Bronchial epithelial cell (primary cell): ENCODE measurements at regions not wholly inside any gene's neighbourhood (a gene's known extent, or its start where the extent isn't known, plus 50 kb on each side); places are given as distances from the start of the nearest gene placed in this dataset.

ENCODE experiments used
- DNase-seq: peaks from one replicate; pipeline ENCODE4 v3.0.0-alpha.2; 2010; ENCODE audit warnings: low read depth
- FAIRE-seq: peaks from 2 replicates; lab custom pipeline; 2011; peaks lifted over from hg19 to GRCh38; lab: Jason Lieb, UNC
- H3K27me3 ChIP-seq: 2 replicates; pipeline ENCODE4 v1.5.1; 2011; ENCODE audit warnings: low read length; ENCODE audit not compliant: control insufficient read depth, insufficient read depth
- H3K36me3 ChIP-seq: 2 replicates; pipeline ENCODE4 v1.5.1; 2011; ENCODE audit warnings: low read length; ENCODE audit not compliant: control insufficient read depth, insufficient read depth
- H3K4me3 ChIP-seq: 2 replicates; pipeline ENCODE4 v1.5.1; 2011; ENCODE audit warnings: mild to moderate bottlenecking, low read depth, low read length, control low read depth
- TF ChIP-seq, protein P1 (sequence below): IDR thresholded peaks from 2 replicates; pipeline ENCODE4 v1.5.1; 2011; ENCODE audit warnings: mild to moderate bottlenecking, moderate library complexity, low read length, control low read depth, inconsistent platforms; ENCODE audit not compliant: insufficient read depth, severe bottlenecking

DNA sequence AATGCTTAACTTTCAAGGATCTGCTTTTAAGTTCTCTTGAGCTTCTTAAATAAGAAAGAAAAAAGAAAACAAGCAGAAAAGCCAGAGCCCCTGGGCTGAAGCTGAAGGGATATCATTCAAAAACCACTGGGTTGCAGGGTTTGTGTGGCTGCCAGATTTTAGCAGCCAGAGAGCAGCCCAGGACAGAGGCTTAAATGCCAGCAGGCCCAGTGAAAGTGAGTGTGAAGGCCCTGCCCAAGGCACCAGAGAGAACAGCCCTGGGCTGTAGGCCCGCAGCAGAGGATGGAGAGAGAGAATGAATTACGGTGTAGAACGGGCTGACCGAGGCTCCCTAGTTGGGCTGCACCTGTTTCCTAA lies 106.3 kb upstream of the BOC start:
- Histone ChIP-seq H3K27me3 (no peaks in the 10 kb centered on the region), H3K36me3 (no peaks in the 10 kb centered on the region), H3K4me3 (no peak overlapping the region)
- FAIRE-seq (no peak), DNase-seq (no peak)
- TF ChIP-seq, protein P1, sequence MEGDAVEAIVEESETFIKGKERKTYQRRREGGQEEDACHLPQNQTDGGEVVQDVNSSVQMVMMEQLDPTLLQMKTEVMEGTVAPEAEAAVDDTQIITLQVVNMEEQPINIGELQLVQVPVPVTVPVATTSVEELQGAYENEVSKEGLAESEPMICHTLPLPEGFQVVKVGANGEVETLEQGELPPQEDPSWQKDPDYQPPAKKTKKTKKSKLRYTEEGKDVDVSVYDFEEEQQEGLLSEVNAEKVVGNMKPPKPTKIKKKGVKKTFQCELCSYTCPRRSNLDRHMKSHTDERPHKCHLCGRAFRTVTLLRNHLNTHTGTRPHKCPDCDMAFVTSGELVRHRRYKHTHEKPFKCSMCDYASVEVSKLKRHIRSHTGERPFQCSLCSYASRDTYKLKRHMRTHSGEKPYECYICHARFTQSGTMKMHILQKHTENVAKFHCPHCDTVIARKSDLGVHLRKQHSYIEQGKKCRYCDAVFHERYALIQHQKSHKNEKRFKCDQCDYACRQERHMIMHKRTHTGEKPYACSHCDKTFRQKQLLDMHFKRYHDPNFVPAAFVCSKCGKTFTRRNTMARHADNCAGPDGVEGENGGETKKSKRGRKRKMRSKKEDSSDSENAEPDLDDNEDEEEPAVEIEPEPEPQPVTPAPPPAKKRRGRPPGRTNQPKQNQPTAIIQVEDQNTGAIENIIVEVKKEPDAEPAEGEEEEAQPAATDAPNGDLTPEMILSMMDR: no peak

DNA sequence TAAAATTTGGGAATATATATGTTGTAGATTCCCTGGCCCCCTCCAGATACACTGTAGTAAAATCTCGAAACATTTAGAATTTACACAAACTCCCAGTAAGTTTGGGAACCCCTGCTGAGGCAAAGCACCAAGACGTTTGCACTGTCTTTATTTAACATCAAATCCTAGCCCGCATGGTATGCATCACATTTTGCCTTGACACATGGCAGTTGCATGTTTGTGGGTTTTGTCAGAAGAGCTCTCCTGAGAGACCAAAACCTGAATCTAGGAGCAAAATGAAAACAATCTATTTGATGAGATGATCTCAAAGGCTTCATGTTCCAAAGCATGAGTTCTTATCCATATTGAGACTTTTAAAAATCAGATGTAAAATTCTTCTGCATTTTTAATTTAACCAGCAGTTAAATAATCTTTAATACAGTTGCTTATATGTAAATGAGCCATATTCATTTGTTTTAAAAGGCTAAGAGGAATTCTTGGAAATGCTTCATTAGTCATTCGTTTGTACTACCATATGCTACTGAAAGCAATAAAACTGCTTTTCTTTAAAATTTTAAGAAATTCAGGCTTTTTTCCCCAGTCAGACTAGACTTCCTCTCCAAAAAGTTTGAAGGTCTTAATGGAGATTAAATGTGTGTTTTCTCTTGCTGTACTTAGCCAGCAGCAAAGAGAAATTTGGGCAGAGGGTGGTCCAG lies 105.2 kb upstream of the BOC start:
- H3K4me3 ChIP-seq: no peak overlapping the region
- DNase-seq (no peak), FAIRE-seq (no peak)
- TF ChIP-seq, protein P1: no peak
- no peaks in the 10 kb centered on the region for H3K27me3 ChIP-seq
- no peaks in the 10 kb centered on the region for H3K36me3 ChIP-seq

- no peak overlapping the region for H3K4me3 ChIP-seq
- no peak for DNase-seq
- no peak for FAIRE-seq
- H3K36me3 ChIP-seq: no peaks in the 10 kb centered on the region
- no peaks in the 10 kb centered on the region for H3K27me3 ChIP-seq
- TF ChIP-seq, protein P1: no peak
Observed at GRCh38 chr3:113110267-113110666, 101.1 kb upstream of the BOC start.

GRCh38 chr3:113111011-113111707 lies 100.2 kb upstream of the BOC start:
- H3K36me3 ChIP-seq: no peaks in the 10 kb centered on the region
- DNase-seq (no peak), FAIRE-seq (no peak)
- TF ChIP-seq, protein P1: no peak
- H3K4me3 ChIP-seq: no peak overlapping the region
- no peaks in the 10 kb centered on the region for H3K27me3 ChIP-seq

- TF ChIP-seq, protein P1: no peak
- DNase-seq: no peak
- H3K27me3 ChIP-seq: no peaks in the 10 kb centered on the region
- no peaks in the 10 kb centered on the region for H3K36me3 ChIP-seq
- no peak overlapping the region for H3K4me3 ChIP-seq
- FAIRE-seq: no peak
Observed at GRCh38 chr3:113113361-113113760, 98.0 kb upstream of the BOC start.
